CD4-positive, alpha-beta T cell (primary cell): ENCODE measurements at regions not wholly inside any gene's neighbourhood (a gene's known extent, or its start where the extent isn't known, plus 50 kb on each side); places are given as distances from the start of the nearest gene placed in this dataset.

ENCODE experiments used
- ATAC-seq: fragments of 200-7000 bp; cut with Tn5 transposase; one replicate; pipeline ENCODE4 v1.10.0; 2022; ENCODE audit warnings: mild to moderate bottlenecking; ENCODE audit not compliant: poor library complexity
- CTCF ChIA-PET: fragments of 350-600 bp; sonication (Branson Sonifier 250); formaldehyde crosslinking; loops from one replicate; lab custom pipeline; 2021; ENCODE audit warnings: antibody characterized with exemption, inconsistent platforms; lab: Charles Lee
- POLR2A ChIA-PET: fragments of 350-600 bp; sonication (Branson Sonifier 250); formaldehyde crosslinking; loops from one replicate; lab custom pipeline; 2021; ENCODE audit warnings: antibody characterized with exemption, inconsistent platforms; lab: Charles Lee
- DNase-seq, 14 experiments: peaks; one replicate each; pipeline ENCODE4 v3.0.0-alpha.2; 2013 to 2020; ENCODE audit warnings: mixed read lengths in 2 of 14
- H3K27ac ChIP-seq, 2 donors: one replicate each; pipeline versions ENCODE4 v1.5.1 to v1.7.0; 2013; ENCODE audit warnings: low read length in 2 of 2, low read depth in 1 of 2, mild to moderate bottlenecking in 1 of 2
- H3K27me3 ChIP-seq, 2 experiments: 1 replicate in 1 of 2; 2 replicates in 1 of 2; pipeline versions ENCODE4 v1.6.1 to v1.7.0; 2013; ENCODE audit warnings: low read length in 2 of 2, control low read depth in 1 of 2, mild to moderate bottlenecking in 1 of 2, moderate library complexity in 1 of 2; ENCODE audit not compliant: insufficient read depth in 2 of 2, control insufficient read depth in 1 of 2
- H3K36me3 ChIP-seq: one replicate; pipeline ENCODE4 v1.6.1; 2013; ENCODE audit warnings: low read length, control low read depth; ENCODE audit not compliant: insufficient read depth
- H3K4me1 ChIP-seq: one replicate; pipeline ENCODE4 v1.6.1; 2013; ENCODE audit warnings: low read length, control low read depth; ENCODE audit not compliant: insufficient read depth
- H3K4me3 ChIP-seq: one replicate; pipeline ENCODE4 v1.5.1; 2013; ENCODE audit warnings: mild to moderate bottlenecking, low read length, moderate library complexity
- H3K9me3 ChIP-seq, 2 experiments: 1 replicate in 1 of 2; 2 replicates in 1 of 2; pipeline versions ENCODE4 v1.6.1 to v1.7.0; 2013; ENCODE audit warnings: low read length in 2 of 2, mild to moderate bottlenecking in 2 of 2, control low read depth in 1 of 2, moderate library complexity in 1 of 2; ENCODE audit not compliant: control insufficient read depth in 1 of 2, insufficient read depth in 1 of 2
- H3K27ac Mint-ChIP-seq: one replicate; pipeline ENCODE4 v1.8.0; 2020; ENCODE audit warnings: mixed read lengths
- H3K27me3 Mint-ChIP-seq: one replicate; pipeline ENCODE4 v1.8.0; 2021; ENCODE audit warnings: mixed read lengths
- H3K36me3 Mint-ChIP-seq: one replicate; pipeline ENCODE4 v1.8.0; 2021; ENCODE audit warnings: low read depth, mixed read lengths
- H3K4me1 Mint-ChIP-seq: one replicate; pipeline ENCODE4 v1.8.0; 2021; ENCODE audit warnings: low read depth, mixed read lengths
- H3K4me3 Mint-ChIP-seq: one replicate; pipeline ENCODE4 v1.8.0; 2020; ENCODE audit warnings: mild to moderate bottlenecking, mixed read lengths
- H3K9me3 Mint-ChIP-seq: one replicate; pipeline ENCODE4 v1.8.0; 2020; ENCODE audit warnings: mixed read lengths
- CTCF ChIP-seq: fragments of 200-600 bp; IDR thresholded peaks from one replicate; pipeline ENCODE4 v1.8.0; 2022; ENCODE audit warnings: antibody characterized with exemption, mild to moderate bottlenecking
- intact Hi-C, 2 experiments: fragments of 100-400 bp; cut with DNase I in 1 of 2; cut with micrococcal nuclease in 1 of 2; formaldehyde crosslinking; loops; one replicate each; pipeline versions ENCODE4 v1.15.1 to v1.9.0; 2023 to 2025; cut with DNase I, micrococcal nuclease

- H3K27me3 ChIP-seq: no peaks in the 10 kb centered on the region
- H3K9me3 ChIP-seq: peaks cover 0 to 5% of the 10 kb centered on the region in 2 experiments
- no peak overlapping the region for H3K4me3 ChIP-seq
- no peak overlapping the region for H3K27ac ChIP-seq
- Mint-ChIP-seq H3K4me1 (no peaks in the 10 kb centered on the region), H3K27me3 (no peaks in the 10 kb centered on the region), H3K36me3 (no peaks in the 10 kb centered on the region), H3K27ac (no peak overlapping the region), H3K9me3 (peaks cover 6% of the 10 kb centered on the region), H3K4me3 (no peak overlapping the region)
- ChIA-PET POLR2A (no interaction called here), CTCF (no interaction called here)
- H3K36me3 ChIP-seq: no peaks in the 10 kb centered on the region
- no peak for ATAC-seq
- intact Hi-C loops: no loop called here
- DNase-seq: no peak
- no peaks in the 10 kb centered on the region for H3K4me1 ChIP-seq
- no peak for TF ChIP-seq CTCF
Measured at GRCh38 chr7:153858355-153858754, 193.8 kb upstream of the DPP6 start.

DNA sequence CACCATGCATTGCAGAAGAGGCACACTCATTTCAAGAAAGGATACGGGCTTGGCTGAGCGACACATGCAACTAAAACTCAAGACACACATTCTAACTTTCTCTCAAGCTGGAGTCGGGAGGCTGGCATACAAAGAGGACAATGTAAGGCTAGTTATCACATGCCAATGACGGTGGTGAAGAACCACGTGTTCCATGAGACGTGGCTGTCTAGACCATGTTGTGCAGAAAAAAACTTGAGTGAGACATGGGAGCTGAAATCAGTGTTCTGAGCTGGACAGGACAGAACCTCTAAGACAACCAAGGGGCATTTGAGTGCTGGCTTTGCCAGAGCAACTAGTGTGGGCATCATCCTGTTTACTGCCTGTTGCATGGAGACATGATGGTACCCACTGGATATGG is 193.0 kb upstream of the DPP6 start:
- no peak for TF ChIP-seq CTCF
- intact Hi-C loops: no loop called here
- Mint-ChIP-seq H3K36me3 (no peaks in the 10 kb centered on the region), H3K27ac (no peak overlapping the region), H3K9me3 (peaks cover 5% of the 10 kb centered on the region), H3K4me1 (no peaks in the 10 kb centered on the region), H3K4me3 (no peak overlapping the region), H3K27me3 (no peaks in the 10 kb centered on the region)
- POLR2A ChIA-PET: no interaction called here
- DNase-seq (no peak), ATAC-seq (no peak)
- CTCF ChIA-PET: no interaction called here
- H3K27ac ChIP-seq: no peak overlapping the region
- H3K4me1 ChIP-seq: no peaks in the 10 kb centered on the region
- no peaks in the 10 kb centered on the region for H3K36me3 ChIP-seq
- no peaks in the 10 kb centered on the region for H3K27me3 ChIP-seq
- H3K9me3 ChIP-seq: peaks cover 0 to 5% of the 10 kb centered on the region in 2 experiments
- no peak overlapping the region for H3K4me3 ChIP-seq

DNA sequence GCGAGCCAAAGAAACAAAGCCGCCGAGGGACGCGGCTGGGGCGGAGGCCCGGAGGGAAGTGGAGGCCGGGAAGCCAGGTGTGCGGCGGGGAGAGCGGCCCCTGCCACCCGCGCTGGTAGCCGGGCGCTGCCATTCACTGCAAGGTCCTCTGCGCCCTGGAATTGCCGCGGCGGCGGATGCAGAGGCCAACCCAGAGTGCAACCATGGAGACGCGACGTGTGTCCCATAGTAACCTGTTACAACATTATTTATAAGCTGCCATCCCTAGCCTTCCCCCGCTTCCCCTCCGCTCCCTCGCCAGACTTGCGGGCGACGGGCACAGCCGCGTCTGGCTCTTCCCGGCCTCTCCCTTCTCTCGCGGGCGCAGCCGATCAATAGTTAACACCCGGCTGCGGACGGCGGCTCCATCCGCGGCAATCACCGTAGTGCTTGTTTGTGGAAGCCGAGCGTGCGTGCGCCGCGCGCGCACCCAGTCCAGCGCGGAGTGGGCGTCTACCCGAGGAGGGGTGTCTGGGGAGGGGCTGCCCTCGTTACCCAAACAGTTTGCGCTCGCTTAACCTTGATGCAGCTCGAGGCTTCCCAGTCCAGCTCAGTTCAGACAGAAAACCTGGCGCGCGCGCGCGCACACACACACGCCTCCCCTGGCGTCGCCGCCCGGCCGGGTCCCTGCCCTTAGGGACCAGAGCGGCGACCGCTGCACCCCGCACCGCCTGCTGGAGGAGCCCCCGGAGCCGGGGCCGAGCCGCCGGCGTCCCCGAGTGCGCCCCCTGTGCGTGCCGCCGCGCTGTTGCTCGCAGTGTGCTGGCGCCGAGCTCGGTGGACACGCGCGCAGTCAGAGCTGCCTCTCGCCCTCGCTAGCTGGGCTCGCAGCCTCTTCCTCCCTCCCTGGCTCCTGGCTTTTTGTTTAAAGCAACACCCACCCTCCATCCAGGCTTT is 165.4 kb upstream of the DPP6 start:
- no peaks in the 10 kb centered on the region for H3K36me3 ChIP-seq
- no peak overlapping the region for H3K4me3 Mint-ChIP-seq
- intact Hi-C loops: no loop called here
- H3K9me3 Mint-ChIP-seq: peaks cover 8% of the 10 kb centered on the region
- H3K4me3 ChIP-seq: no peak overlapping the region
- ATAC-seq: no peak
- H3K27me3 Mint-ChIP-seq: peaks cover 35% of the 10 kb centered on the region
- no peak overlapping the region for H3K27ac Mint-ChIP-seq
- H3K4me1 Mint-ChIP-seq: no peaks in the 10 kb centered on the region
- H3K9me3 ChIP-seq: peaks cover 0 to 35% of the 10 kb centered on the region in 2 experiments
- H3K4me1 ChIP-seq: no peaks in the 10 kb centered on the region
- ChIA-PET POLR2A (no interaction called here), CTCF (no interaction called here)
- no peak for DNase-seq
- H3K27me3 ChIP-seq: peaks cover 13 to 21% of the 10 kb centered on the region in 2 experiments
- H3K27ac ChIP-seq: no peak overlapping the region
- H3K36me3 Mint-ChIP-seq: no peaks in the 10 kb centered on the region
- no peak for TF ChIP-seq CTCF
